ENCODE measurements at regions not wholly inside any gene's neighbourhood (a gene's known extent, or its start where the extent isn't known, plus 50 kb on each side); places are given as distances from the start of the nearest gene placed in this dataset.

DNA sequence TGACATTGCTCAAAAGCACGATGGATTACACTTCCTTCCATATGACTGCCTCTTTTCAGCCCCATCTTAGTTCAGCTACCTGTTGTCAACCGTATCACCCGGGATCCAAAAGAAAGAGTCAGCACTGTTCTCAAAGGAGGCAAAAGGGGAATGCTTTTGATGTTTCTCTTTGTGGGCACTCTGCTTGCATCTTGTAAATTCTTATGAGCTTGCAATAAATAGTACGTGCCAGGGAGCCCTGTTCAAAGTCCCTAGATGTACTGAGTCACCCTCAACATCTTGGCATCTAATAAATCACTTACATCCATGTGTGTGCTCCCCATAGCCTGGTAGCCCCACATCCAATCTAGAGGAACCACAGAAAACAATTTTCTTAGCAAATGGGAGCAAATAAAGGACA is 256.9 kb downstream of the SUCLG1 start:
- no peak overlapping the region for H3K4me3 ChIP-seq (ENCODE audit: low read length)
- DNase-seq (ENCODE audit: low read depth), result no peak
- TF ChIP-seq, protein P1, sequence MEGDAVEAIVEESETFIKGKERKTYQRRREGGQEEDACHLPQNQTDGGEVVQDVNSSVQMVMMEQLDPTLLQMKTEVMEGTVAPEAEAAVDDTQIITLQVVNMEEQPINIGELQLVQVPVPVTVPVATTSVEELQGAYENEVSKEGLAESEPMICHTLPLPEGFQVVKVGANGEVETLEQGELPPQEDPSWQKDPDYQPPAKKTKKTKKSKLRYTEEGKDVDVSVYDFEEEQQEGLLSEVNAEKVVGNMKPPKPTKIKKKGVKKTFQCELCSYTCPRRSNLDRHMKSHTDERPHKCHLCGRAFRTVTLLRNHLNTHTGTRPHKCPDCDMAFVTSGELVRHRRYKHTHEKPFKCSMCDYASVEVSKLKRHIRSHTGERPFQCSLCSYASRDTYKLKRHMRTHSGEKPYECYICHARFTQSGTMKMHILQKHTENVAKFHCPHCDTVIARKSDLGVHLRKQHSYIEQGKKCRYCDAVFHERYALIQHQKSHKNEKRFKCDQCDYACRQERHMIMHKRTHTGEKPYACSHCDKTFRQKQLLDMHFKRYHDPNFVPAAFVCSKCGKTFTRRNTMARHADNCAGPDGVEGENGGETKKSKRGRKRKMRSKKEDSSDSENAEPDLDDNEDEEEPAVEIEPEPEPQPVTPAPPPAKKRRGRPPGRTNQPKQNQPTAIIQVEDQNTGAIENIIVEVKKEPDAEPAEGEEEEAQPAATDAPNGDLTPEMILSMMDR (conservative IDR thresholded peaks at IDR 0.05; ENCODE audit: low read depth, low read length), result no peak

DNA sequence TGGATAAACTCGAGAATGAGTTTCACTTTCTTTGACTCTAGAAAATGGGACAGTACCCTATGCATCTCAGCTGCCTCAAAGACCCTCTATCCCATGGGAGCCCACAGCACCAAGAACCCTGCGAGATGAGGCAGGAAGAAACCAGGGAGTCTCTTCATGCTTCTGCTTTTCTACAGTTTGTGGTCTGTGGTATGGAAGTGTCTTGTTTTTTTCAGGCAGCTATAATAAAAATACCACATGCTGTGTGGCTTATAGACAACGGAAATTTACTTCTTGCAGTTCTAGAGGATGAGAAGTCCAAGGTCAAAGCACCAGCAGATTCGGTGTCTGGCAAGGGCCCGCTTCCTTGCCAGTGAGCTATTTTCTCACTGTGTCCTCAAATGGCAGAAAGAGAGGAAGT is 257.9 kb downstream of the SUCLG1 start:
- no peak for DNase-seq (ENCODE audit: low read depth)
- H3K4me3 ChIP-seq (ENCODE audit: low read length), result no peak overlapping the region
- TF ChIP-seq, protein P1 (conservative IDR thresholded peaks at IDR 0.05; ENCODE audit: low read depth, low read length), result no peak

DNA sequence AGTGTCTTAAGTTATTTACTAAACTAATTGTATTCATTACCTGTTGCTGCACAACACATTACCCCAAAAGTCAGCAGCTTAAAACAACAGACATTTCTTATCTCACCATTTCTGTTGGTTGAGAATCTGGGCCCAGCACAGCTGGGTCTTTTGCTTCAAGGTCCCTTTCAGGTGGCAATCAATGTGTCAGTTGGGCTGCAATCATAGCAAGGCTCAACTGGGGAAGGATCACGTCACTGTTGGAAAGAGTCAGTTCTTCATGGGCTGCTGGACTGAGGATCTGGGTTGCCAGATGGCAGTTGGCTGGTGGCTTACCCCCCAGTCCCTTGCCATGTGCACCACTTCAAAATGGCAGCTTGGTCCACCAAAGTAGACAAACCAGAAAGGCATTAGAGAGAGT is 261.2 kb downstream of the SUCLG1 start:
- no peak for DNase-seq (ENCODE audit: low read depth)
- no peak overlapping the region for H3K4me3 ChIP-seq (ENCODE audit: low read length)
- TF ChIP-seq, protein P1 (conservative IDR thresholded peaks at IDR 0.05; ENCODE audit: low read depth, low read length), result no peak

DNA sequence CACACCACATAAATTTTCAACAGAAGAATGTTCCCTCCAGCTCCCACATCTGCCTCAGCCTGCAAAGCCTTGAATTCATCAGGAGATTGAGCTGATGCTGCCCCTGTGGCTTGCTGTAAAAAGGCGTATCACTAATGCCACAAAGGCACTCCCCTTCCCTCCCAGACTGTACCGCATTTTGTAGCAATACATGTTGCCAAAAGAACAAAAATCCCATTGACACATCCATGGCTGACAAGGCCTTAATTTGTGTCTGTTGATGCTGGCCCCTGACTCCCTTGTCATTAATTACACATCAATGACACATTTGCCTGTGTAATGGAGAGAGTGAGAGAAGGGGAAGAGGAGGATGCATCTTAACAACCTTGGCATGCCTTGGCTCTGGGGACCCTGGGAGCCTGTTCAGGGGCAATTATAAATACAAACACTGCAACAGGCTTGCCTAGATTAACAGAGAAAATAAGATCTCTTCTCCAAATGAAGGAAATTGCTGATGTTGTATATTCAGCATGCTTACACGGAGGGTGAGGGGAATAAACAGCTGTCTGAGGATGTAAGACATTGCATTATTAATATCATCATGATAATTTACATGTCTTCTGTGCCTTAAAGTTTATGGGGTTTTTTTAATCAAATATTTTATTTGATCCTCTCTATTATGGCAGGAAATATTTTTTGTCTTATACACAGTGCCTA is 264.0 kb downstream of the SUCLG1 start:
- no peak overlapping the region for H3K4me3 ChIP-seq (ENCODE audit: low read length)
- TF ChIP-seq, protein P1 (conservative IDR thresholded peaks at IDR 0.05; ENCODE audit: low read depth, low read length), result no peak
- no peak for DNase-seq (ENCODE audit: low read depth)

DNA sequence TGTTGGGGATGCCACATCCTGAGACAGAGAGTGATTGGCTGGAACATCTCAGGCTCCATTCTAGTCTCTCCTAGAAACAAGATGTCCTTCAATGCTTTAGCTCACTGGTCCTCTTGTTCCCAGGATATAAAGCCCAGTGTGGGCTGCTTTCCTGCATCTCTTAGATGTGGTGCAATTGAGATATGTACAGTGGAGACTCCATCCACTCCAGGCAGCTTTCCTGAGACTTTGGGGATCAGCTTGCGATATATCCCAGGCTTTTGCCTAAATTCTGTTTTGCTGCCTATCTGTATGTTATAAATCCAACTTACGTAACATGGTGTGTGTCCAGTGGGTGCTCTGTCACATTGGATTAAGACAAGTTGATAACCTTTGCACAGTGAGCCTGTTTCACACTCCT is 264.9 kb downstream of the SUCLG1 start:
- H3K4me3 ChIP-seq (ENCODE audit: low read length), result no peak overlapping the region
- TF ChIP-seq, protein P1 (conservative IDR thresholded peaks at IDR 0.05; ENCODE audit: low read depth, low read length), result no peak
- no peak for DNase-seq (ENCODE audit: low read depth)

DNA sequence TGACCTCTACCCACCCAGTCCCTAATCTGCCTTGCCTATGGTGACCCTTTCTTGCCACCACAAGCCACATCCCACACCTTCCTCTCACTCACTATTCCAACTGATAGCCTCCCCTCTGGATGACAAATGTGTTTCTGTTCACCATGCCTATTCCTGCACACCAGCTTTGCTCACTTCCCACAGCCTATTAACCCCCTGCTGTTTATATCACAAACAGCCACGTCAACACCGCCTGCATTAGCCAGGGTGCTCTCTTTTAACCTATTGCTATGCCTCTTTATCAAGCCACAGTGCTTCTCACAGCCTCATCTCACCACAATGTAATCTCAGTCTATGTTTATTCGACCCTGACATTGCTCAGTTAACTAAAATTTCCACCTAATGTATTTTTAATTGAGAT is 271.8 kb downstream of the SUCLG1 start:
- DNase-seq (ENCODE audit: low read depth), result no peak
- TF ChIP-seq, protein P1 (conservative IDR thresholded peaks at IDR 0.05; ENCODE audit: low read depth, low read length), result no peak
- H3K4me3 ChIP-seq (ENCODE audit: low read length), result no peak overlapping the region

DNA sequence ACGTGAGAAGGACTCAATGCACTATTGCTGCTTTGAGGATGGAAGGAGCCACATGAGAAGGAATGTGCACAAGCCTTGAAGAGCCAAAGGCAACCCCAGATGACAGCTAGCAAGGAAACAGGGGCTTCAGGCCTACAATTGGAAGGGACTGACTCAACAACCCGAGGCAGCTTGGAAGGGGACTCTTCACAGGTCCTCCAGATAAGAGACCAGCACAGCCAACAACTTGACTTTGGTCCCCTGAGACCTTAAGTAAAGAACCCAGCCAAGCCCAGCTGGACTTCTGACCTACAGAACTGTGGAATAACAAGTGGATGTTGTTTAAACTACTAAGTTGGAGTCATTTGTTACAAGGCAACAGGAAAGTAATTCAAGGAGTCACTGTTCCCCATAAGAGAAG is 277.2 kb downstream of the SUCLG1 start:
- no peak overlapping the region for H3K4me3 ChIP-seq (ENCODE audit: low read length)
- TF ChIP-seq, protein P1 (conservative IDR thresholded peaks at IDR 0.05; ENCODE audit: low read depth, low read length), result no peak
- DNase-seq (ENCODE audit: low read depth), result no peak
